Stimulated activated CD4-positive, alpha-beta T cell treated with anti-CD3 and anti-CD28 coated beads, Interleukin-12 subunit alpha, Interleukin-12 subunit beta, amount 100 ng/mL, for 4 hours (primary cell): ENCODE measurements at regions not wholly inside any gene's neighbourhood (a gene's known extent, or its start where the extent isn't known, plus 50 kb on each side); places are given as distances from the start of the nearest gene placed in this dataset.
"Not testable (repeated sequence)": the region's sequence is repeated elsewhere in the genome, so short reads cannot be mapped to it uniquely, and the experiment has no call there.

Experiments used
- DNase-seq: peaks from one replicate; pipeline ENCODE4 v3.0.0-alpha.2; 2020

- DNase-seq = no peak
These were observed 89.2 kb upstream of the WSCD1 start for GRCh38 chr17:5980941-5981340.

GRCh38 chr17:5986644-5987043, 83.5 kb upstream of the WSCD1 start:
- no peak for DNase-seq

GRCh38 chr17:6000426-6000825, 69.8 kb upstream of the WSCD1 start:
- DNase-seq = no peak

- DNase-seq = not testable (repeated sequence)
These were observed 67.0 kb upstream of the WSCD1 start for GRCh38 chr17:6003221-6003620.

- DNase-seq = no peak
These were observed 64.2 kb upstream of the WSCD1 start for GRCh38 chr17:6005939-6006338.

GRCh38 chr17:6011206-6011605, 59.0 kb upstream of the WSCD1 start:
- no peak for DNase-seq

- DNase-seq = no peak
These were observed 51.4 kb upstream of the WSCD1 start for GRCh38 chr17:6018788-6019187.

GRCh38 chr17:6019959-6020358, 50.2 kb upstream of the WSCD1 start:
- DNase-seq = no peak

GRCh38 chr17:6020376-6021010, 49.7 kb upstream of the WSCD1 start:
- no peak for DNase-seq
